ENCODE measurements at regions not wholly inside any gene's neighbourhood (a gene's known extent, or its start where the extent isn't known, plus 50 kb on each side); places are given as distances from the start of the nearest gene placed in this dataset.

GRCh38 chr20:22941550-22941949 is 93.6 kb upstream of the SSTR4 start:
- Histone ChIP-seq H3K27me3 (no peaks in the 10 kb centered on the region), H3K4me2 (no peak overlapping the region), H4K20me1 (ENCODE audit: insufficient read depth, poor library complexity, severe bottlenecking) (no peaks in the 10 kb centered on the region), H3K4me3 (no peak overlapping the region), H3K27ac (no peak overlapping the region), H3K36me3 (replicated peaks; ENCODE audit: insufficient read depth, low read depth) (no peaks in the 10 kb centered on the region), H2AFZ (no peak overlapping the region), H3K4me1 (ENCODE audit: insufficient read depth) (no peaks in the 10 kb centered on the region), H3K9me2 (replicated peaks; ENCODE audit: insufficient read depth) (no peaks in the 10 kb centered on the region), H3K9me3 (ENCODE audit: low read depth) (no peaks in the 10 kb centered on the region), H3K79me2 (no peaks in the 10 kb centered on the region)
- WGBS (ENCODE audit: low lambda C conversion rate, missing lambda C conversion rate): 92% methylated on average over 5 of the region's 5 CpGs
- no peak for TF ChIP-seq EZH2 (IDR thresholded peaks at IDR 0.05; ENCODE audit: borderline replicate concordance)
- no peak for TF ChIP-seq EZH2phosphoT487 (IDR thresholded peaks at IDR 0.05; ENCODE audit: low read depth, severe bottlenecking, unreplicated experiment)
- no peak for TF ChIP-seq CTCF (IDR thresholded peaks at IDR 0.05; ENCODE audit: poor library complexity)
- no peak for DNase-seq (ENCODE audit: low spot score)

GRCh38 chr20:22942742-22943141 is 92.4 kb upstream of the SSTR4 start:
- no peaks in the 10 kb centered on the region for H3K4me1 ChIP-seq (ENCODE audit: insufficient read depth)
- no peak overlapping the region for H3K4me3 ChIP-seq
- no peak overlapping the region for H3K4me2 ChIP-seq
- H4K20me1 ChIP-seq (ENCODE audit: insufficient read depth, poor library complexity, severe bottlenecking): no peaks in the 10 kb centered on the region
- no peaks in the 10 kb centered on the region for H3K9me2 ChIP-seq (replicated peaks; ENCODE audit: insufficient read depth)
- TF ChIP-seq EZH2 (IDR thresholded peaks at IDR 0.05; ENCODE audit: borderline replicate concordance): no peak
- no peak for TF ChIP-seq CTCF (IDR thresholded peaks at IDR 0.05; ENCODE audit: poor library complexity)
- TF ChIP-seq EZH2phosphoT487 (IDR thresholded peaks at IDR 0.05; ENCODE audit: low read depth, severe bottlenecking, unreplicated experiment): no peak
- no peaks in the 10 kb centered on the region for H3K27me3 ChIP-seq
- no peak for DNase-seq (ENCODE audit: low spot score)
- no peak overlapping the region for H2AFZ ChIP-seq
- H3K27ac ChIP-seq: no peak overlapping the region
- no peaks in the 10 kb centered on the region for H3K36me3 ChIP-seq (replicated peaks; ENCODE audit: insufficient read depth, low read depth)
- no peaks in the 10 kb centered on the region for H3K79me2 ChIP-seq
- no peaks in the 10 kb centered on the region for H3K9me3 ChIP-seq (ENCODE audit: low read depth)
- WGBS (ENCODE audit: low lambda C conversion rate, missing lambda C conversion rate): 92% methylated on average over 2 of the region's 2 CpGs

- no peak for DNase-seq (ENCODE audit: low spot score)
- 89% methylated on average over 4 of the region's 4 CpGs for WGBS (ENCODE audit: low lambda C conversion rate, missing lambda C conversion rate)
- H3K79me2 ChIP-seq: no peaks in the 10 kb centered on the region
- H3K27ac ChIP-seq: no peak overlapping the region
- H3K4me3 ChIP-seq: no peak overlapping the region
- H3K4me1 ChIP-seq (ENCODE audit: insufficient read depth): no peaks in the 10 kb centered on the region
- no peaks in the 10 kb centered on the region for H3K27me3 ChIP-seq
- no peaks in the 10 kb centered on the region for H4K20me1 ChIP-seq (ENCODE audit: insufficient read depth, poor library complexity, severe bottlenecking)
- no peak overlapping the region for H2AFZ ChIP-seq
- H3K4me2 ChIP-seq: no peak overlapping the region
- no peaks in the 10 kb centered on the region for H3K9me3 ChIP-seq (ENCODE audit: low read depth)
- TF ChIP-seq EZH2phosphoT487 (IDR thresholded peaks at IDR 0.05; ENCODE audit: low read depth, severe bottlenecking, unreplicated experiment) (no peak), EZH2 (IDR thresholded peaks at IDR 0.05; ENCODE audit: borderline replicate concordance) (no peak), CTCF (IDR thresholded peaks at IDR 0.05; ENCODE audit: poor library complexity) (no peak)
- no peaks in the 10 kb centered on the region for H3K36me3 ChIP-seq (replicated peaks; ENCODE audit: insufficient read depth, low read depth)
- H3K9me2 ChIP-seq (replicated peaks; ENCODE audit: insufficient read depth): no peaks in the 10 kb centered on the region
These were observed 91.0 kb upstream of the SSTR4 start for GRCh38 chr20:22944062-22944461.

- TF ChIP-seq EZH2 (IDR thresholded peaks at IDR 0.05; ENCODE audit: borderline replicate concordance): no peak
- TF ChIP-seq EZH2phosphoT487 (IDR thresholded peaks at IDR 0.05; ENCODE audit: low read depth, severe bottlenecking, unreplicated experiment): no peak
- TF ChIP-seq CTCF (IDR thresholded peaks at IDR 0.05; ENCODE audit: poor library complexity): no peak
- WGBS (ENCODE audit: low lambda C conversion rate, missing lambda C conversion rate): 93% methylated on average over 6 of the region's 6 CpGs
These were observed 90.2 kb upstream of the SSTR4 start for GRCh38 chr20:22944936-22945335.

More at GRCh38 chr20:22944936-22945335, 90.2 kb upstream of the SSTR4 start:
- H3K9me2 ChIP-seq (replicated peaks; ENCODE audit: insufficient read depth): no peaks in the 10 kb centered on the region
- H4K20me1 ChIP-seq (ENCODE audit: insufficient read depth, poor library complexity, severe bottlenecking): no peaks in the 10 kb centered on the region
- no peak for DNase-seq (ENCODE audit: low spot score)
- H3K4me1 ChIP-seq (ENCODE audit: insufficient read depth): peaks cover 3% of the 10 kb centered on the region
- H3K4me3 ChIP-seq: no peak overlapping the region
- H3K79me2 ChIP-seq: no peaks in the 10 kb centered on the region
- no peak overlapping the region for H2AFZ ChIP-seq
- H3K27me3 ChIP-seq: no peaks in the 10 kb centered on the region
- H3K9me3 ChIP-seq (ENCODE audit: low read depth): no peaks in the 10 kb centered on the region
- H3K27ac ChIP-seq: no peak overlapping the region
- H3K36me3 ChIP-seq (replicated peaks; ENCODE audit: insufficient read depth, low read depth): no peaks in the 10 kb centered on the region
- H3K4me2 ChIP-seq: no peak overlapping the region

Data from hepatocyte (in vitro differentiated cells).